ENCODE measurements at regions not wholly inside any gene's neighbourhood (a gene's known extent, or its start where the extent isn't known, plus 50 kb on each side); places are given as distances from the start of the nearest gene placed in this dataset.

DNA sequence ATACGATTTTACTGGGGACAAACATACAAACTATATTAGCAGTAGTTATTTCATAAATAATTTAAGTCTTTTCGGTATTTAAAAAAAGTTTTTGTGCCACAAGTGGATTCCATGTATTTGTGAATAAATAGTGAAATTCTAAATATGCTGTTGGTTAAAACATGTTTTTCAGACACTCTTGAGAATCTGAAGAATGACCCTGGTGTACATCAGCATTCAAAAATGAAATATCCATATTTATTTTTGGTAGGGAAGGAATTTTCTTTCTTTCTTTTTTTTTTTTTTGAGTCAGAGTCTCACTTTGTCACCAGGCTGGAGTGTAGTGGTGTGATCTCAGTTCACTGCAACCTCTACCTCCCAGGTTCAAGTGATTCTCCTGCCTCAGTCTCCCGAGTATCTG, 136.1 kb upstream of the CDK6 start:
- no peak overlapping the region for H3K4me2 ChIP-seq (ENCODE audit: low read depth, low read length)
- no peak overlapping the region for H3K4me3 ChIP-seq (ENCODE audit: low read length)
- H3K4me1 ChIP-seq (ENCODE audit: low read length), result no peaks in the 10 kb centered on the region
- no peak overlapping the region for H2AFZ ChIP-seq (ENCODE audit: low read length)
- H3K9ac ChIP-seq (ENCODE audit: low read length), result no peak overlapping the region
- DNase-seq, result no peak
- H3K36me3 ChIP-seq (replicated peaks; ENCODE audit: insufficient read depth, low read length), result no peaks in the 10 kb centered on the region
- no peaks in the 10 kb centered on the region for H3K9me3 ChIP-seq (replicated peaks; ENCODE audit: insufficient read depth, low read length)
- no peaks in the 10 kb centered on the region for H3K27me3 ChIP-seq (replicated peaks; ENCODE audit: insufficient read depth, low read length)
- H3K9me2 ChIP-seq (replicated peaks; ENCODE audit: insufficient read depth, low read length), result no peaks in the 10 kb centered on the region
- no peak for TF ChIP-seq EZH2 (optimal IDR thresholded peaks at IDR 0.05; ENCODE audit: low read depth, low read length)
- no peak for TF ChIP-seq EZH2phosphoT487 (IDR thresholded peaks at IDR 0.05; ENCODE audit: low read length)
- TF ChIP-seq, protein P1, sequence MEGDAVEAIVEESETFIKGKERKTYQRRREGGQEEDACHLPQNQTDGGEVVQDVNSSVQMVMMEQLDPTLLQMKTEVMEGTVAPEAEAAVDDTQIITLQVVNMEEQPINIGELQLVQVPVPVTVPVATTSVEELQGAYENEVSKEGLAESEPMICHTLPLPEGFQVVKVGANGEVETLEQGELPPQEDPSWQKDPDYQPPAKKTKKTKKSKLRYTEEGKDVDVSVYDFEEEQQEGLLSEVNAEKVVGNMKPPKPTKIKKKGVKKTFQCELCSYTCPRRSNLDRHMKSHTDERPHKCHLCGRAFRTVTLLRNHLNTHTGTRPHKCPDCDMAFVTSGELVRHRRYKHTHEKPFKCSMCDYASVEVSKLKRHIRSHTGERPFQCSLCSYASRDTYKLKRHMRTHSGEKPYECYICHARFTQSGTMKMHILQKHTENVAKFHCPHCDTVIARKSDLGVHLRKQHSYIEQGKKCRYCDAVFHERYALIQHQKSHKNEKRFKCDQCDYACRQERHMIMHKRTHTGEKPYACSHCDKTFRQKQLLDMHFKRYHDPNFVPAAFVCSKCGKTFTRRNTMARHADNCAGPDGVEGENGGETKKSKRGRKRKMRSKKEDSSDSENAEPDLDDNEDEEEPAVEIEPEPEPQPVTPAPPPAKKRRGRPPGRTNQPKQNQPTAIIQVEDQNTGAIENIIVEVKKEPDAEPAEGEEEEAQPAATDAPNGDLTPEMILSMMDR (IDR thresholded peaks at IDR 0.05; ENCODE audit: low read length), result no peak
- no peaks in the 10 kb centered on the region for H4K20me1 ChIP-seq (ENCODE audit: insufficient read depth, low read length)
- no peaks in the 10 kb centered on the region for H3F3A ChIP-seq (ENCODE audit: insufficient read depth, low read length)
- H3K27ac ChIP-seq (ENCODE audit: low read length), result no peak overlapping the region
- H3K79me2 ChIP-seq (ENCODE audit: low read length), result no peaks in the 10 kb centered on the region

DNA sequence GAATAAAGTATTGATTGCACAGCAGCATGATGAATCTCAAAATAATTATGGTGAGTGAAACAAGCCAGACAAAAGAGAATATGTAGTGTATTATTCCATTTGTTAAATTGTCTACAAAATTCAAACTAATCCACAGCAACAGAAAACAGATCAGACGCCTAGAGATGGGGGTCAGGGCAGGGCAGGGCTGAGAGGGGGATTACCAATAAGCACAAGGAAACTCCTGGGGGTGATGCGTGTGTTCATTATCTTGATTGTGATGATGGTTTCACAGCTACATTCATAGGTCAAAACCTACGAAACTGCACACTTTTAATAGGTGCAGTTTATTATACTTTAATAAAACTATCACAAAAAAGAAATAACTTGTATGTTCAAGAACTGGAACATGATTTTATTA, 132.7 kb upstream of the CDK6 start:
- Histone ChIP-seq H3K79me2 (ENCODE audit: low read length) (no peaks in the 10 kb centered on the region), H2AFZ (ENCODE audit: low read length) (no peak overlapping the region), H3K9ac (ENCODE audit: low read length) (no peak overlapping the region), H3K4me2 (ENCODE audit: low read depth, low read length) (no peak overlapping the region), H4K20me1 (ENCODE audit: insufficient read depth, low read length) (no peaks in the 10 kb centered on the region), H3K9me2 (replicated peaks; ENCODE audit: insufficient read depth, low read length) (no peaks in the 10 kb centered on the region), H3K27ac (ENCODE audit: low read length) (no peak overlapping the region), H3K4me3 (ENCODE audit: low read length) (no peak overlapping the region), H3K4me1 (ENCODE audit: low read length) (no peaks in the 10 kb centered on the region), H3F3A (ENCODE audit: insufficient read depth, low read length) (no peaks in the 10 kb centered on the region), H3K27me3 (replicated peaks; ENCODE audit: insufficient read depth, low read length) (no peaks in the 10 kb centered on the region), H3K36me3 (replicated peaks; ENCODE audit: insufficient read depth, low read length) (no peaks in the 10 kb centered on the region), H3K9me3 (replicated peaks; ENCODE audit: insufficient read depth, low read length) (no peaks in the 10 kb centered on the region)
- TF ChIP-seq EZH2 (optimal IDR thresholded peaks at IDR 0.05; ENCODE audit: low read depth, low read length) (no peak), EZH2phosphoT487 (IDR thresholded peaks at IDR 0.05; ENCODE audit: low read length) (no peak)
- TF ChIP-seq, protein P1 (IDR thresholded peaks at IDR 0.05; ENCODE audit: low read length), result no peak
- no peak for DNase-seq

DNA sequence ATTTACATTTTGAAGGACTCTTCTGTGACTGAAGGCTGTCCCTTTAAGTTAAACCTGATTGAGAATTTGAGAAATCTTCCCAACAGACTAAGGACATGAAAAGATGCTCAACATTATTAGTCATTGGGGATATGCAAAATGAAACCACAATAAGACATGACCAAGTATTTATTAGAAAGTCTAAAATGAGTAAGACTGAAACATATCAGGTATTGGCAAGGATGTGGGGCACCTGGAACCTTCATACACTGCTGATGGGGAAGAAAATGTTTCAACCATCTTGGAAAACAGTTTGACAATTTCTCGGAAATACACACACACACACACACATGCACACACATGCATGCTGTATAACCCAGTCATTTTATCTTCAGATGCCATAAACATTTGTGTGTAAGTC, 132.1 kb upstream of the CDK6 start:
- DNase-seq, result no peak

More for the DNA sequence above, 132.1 kb upstream of the CDK6 start:
- Histone ChIP-seq H3K27me3 (replicated peaks; ENCODE audit: insufficient read depth, low read length) (no peaks in the 10 kb centered on the region), H3K9ac (ENCODE audit: low read length) (no peak overlapping the region), H3K4me2 (ENCODE audit: low read depth, low read length) (no peak overlapping the region), H3K4me1 (ENCODE audit: low read length) (no peaks in the 10 kb centered on the region), H3K4me3 (ENCODE audit: low read length) (no peak overlapping the region), H4K20me1 (ENCODE audit: insufficient read depth, low read length) (no peaks in the 10 kb centered on the region), H3K79me2 (ENCODE audit: low read length) (no peaks in the 10 kb centered on the region), H3K9me2 (replicated peaks; ENCODE audit: insufficient read depth, low read length) (no peaks in the 10 kb centered on the region), H3K36me3 (replicated peaks; ENCODE audit: insufficient read depth, low read length) (no peaks in the 10 kb centered on the region), H2AFZ (ENCODE audit: low read length) (no peak overlapping the region), H3F3A (ENCODE audit: insufficient read depth, low read length) (no peaks in the 10 kb centered on the region), H3K27ac (ENCODE audit: low read length) (no peak overlapping the region), H3K9me3 (replicated peaks; ENCODE audit: insufficient read depth, low read length) (no peaks in the 10 kb centered on the region)
- TF ChIP-seq EZH2 (optimal IDR thresholded peaks at IDR 0.05; ENCODE audit: low read depth, low read length) (no peak), EZH2phosphoT487 (IDR thresholded peaks at IDR 0.05; ENCODE audit: low read length) (no peak)
- TF ChIP-seq, protein P1 (IDR thresholded peaks at IDR 0.05; ENCODE audit: low read length), result no peak

Measured in MM.1S (cell line).